Heart right ventricle (tissue), 16 donors: ENCODE measurements at regions not wholly inside any gene's neighbourhood (a gene's known extent, or its start where the extent isn't known, plus 50 kb on each side); places are given as distances from the start of the nearest gene placed in this dataset.

Experiments
- ATAC-seq, 8 donors: fragments of 200-7000 bp; cut with Tn5 transposase; one replicate each; pipeline ENCODE4 v1.9.1; 2020; ENCODE audit warnings: mild to moderate bottlenecking in 8 of 8, moderate library complexity in 8 of 8, moderate number of reproducible peaks in 1 of 8
- DNase-seq, 2 donors: peaks; one replicate each; pipeline ENCODE4 v3.0.0-alpha.2; 2020
- H3K27ac ChIP-seq, 10 donors: fragments of 200-600 bp; sonication (generic) in 2 of 10; one replicate each; pipeline versions ENCODE4 v1.5.0 to v1.8.0; 2020 to 2022; ENCODE audit warnings: mild to moderate bottlenecking in 3 of 10
- H3K27me3 ChIP-seq, 7 donors: fragments of 200-600 bp; one replicate each; pipeline ENCODE4 v1.8.0; 2021 to 2022; ENCODE audit warnings: mild to moderate bottlenecking in 2 of 7
- H3K36me3 ChIP-seq, 9 donors: fragments of 200-600 bp; sonication (generic) in 1 of 9; one replicate each; pipeline versions ENCODE4 v1.5.0 to v1.8.0; 2020 to 2022; ENCODE audit warnings: mild to moderate bottlenecking in 2 of 9
- H3K4me1 ChIP-seq, 9 donors: fragments of 200-600 bp; sonication (generic) in 1 of 9; one replicate each; pipeline versions ENCODE4 v1.5.0 to v1.8.0; 2020 to 2022; ENCODE audit warnings: mild to moderate bottlenecking in 4 of 9
- H3K4me3 ChIP-seq, 10 donors: fragments of 200-600 bp; sonication (generic) in 2 of 10; one replicate each; pipeline versions ENCODE4 v1.5.0 to v1.8.0; 2020 to 2022; ENCODE audit warnings: mild to moderate bottlenecking in 7 of 10, moderate library complexity in 2 of 10
- H3K9me3 ChIP-seq, 11 donors: fragments of 200-600 bp in 10 of 11; sonication (generic) in 2 of 11; one replicate each; pipeline versions ENCODE4 v1.5.0 to v1.8.0; 2013 to 2022; ENCODE audit warnings: mild to moderate bottlenecking in 2 of 11, control low read depth in 1 of 11, moderate library complexity in 1 of 11
- WGBS, 2 donors: extraction: QIAGEN DNeasy Blood & Tissue Kit; methylation state at CpG; one replicate each; pipeline ENCODE4 v1.1.7; 2013; ENCODE audit warnings: inconsistent platforms in 1 of 2; 5-methylcytosine and 5-hydroxymethylcytosine counted together
- intact Hi-C, 10 donors: fragments of 100-400 bp; cut with DNase I; formaldehyde crosslinking; loops; one replicate each; pipeline versions ENCODE4 v1.11.1 to v1.14.2; 2022
- TF ChIP-seq, protein P1 (sequence below), 9 donors: fragments of 200-600 bp; sonication (generic) in 2 of 9; IDR thresholded peaks; one replicate each; pipeline versions ENCODE4 v1.5.0 to v1.8.0; 2021 to 2022; ENCODE audit warnings: antibody characterized with exemption in 9 of 9, mild to moderate bottlenecking in 5 of 9, moderate library complexity in 1 of 9
- donor health status: Arrhythmogenic right ventricular cardiomyopathy.
- donor health status: ischemic (EF 13 %, LVEDD 7.1; RV severe dilation, severe dysfunction).
- donor health status: healthy with polysubstance abuse.
- donor health status: DM: no; HTN: yes; CAD: no.
- donor health status: DM: no; HTN: no; CAD: no.
- donor health status: ischemic (EF 25% LVEDD 6.9; RV normal size, moderate dysfunction).
- donor health status: ischemic (EF 25% LVEDD 5.7; RV mildly dilated, moderate dysfunction).
- donor health status: healthy.
- donor health status: DM: yes; HTN: yes; CAD: no.
- donor health status: Ischemic cardiomyopathy.
- donor health status: ischemic (EF 35%, LVEDD 5.7; RV mildly dilated, moderate dysfunction).
- donor health status: nonischemic (EF 11% LVEDD 7.7; RV severe dilation, severe dysfunction).
- donor health status: DM: yes; HTN: yes; CAD: no.
- donor health status: PGD.
- donor health status: ischemic (EF 29% LVEDD 5.4; RV normal size, mild dysfunction).
- donor health status: nonischemic (EF 23%, LVEDD 6.1; RV moderate dilation, normal function).

DNA sequence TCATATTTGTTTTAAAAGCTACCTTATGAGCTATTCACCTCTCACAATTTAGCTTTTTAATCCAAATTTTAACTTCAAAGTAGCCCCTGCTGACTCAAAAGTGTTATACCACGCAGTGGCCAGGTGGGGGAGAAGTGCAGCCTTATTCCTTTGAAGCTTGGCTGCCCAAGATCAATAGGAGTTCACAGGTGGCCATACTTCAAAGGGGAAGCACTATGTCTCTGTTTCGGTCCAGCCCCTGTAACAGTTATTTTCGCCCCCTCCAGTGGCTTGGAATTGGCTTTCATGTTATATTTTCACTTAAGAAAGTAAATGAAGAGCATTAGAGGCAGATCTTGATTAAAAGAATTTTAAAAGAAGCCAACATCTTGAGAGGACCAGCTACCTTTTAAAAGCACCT lies 608.4 kb downstream of the EPHA7 start:
- H3K36me3 ChIP-seq = no peaks in the 10 kb centered on the region
- no peaks in the 10 kb centered on the region for H3K4me1 ChIP-seq
- H3K4me3 ChIP-seq = no peak overlapping the region
- DNase-seq = no peak
- no peak overlapping the region for H3K27ac ChIP-seq
- peaks cover 0 to 2% (median 0%) of the 10 kb centered on the region in 11 donors for H3K9me3 ChIP-seq
- intact Hi-C loops = loop anchor here in 2 of 10 donors (5.0 to 10.0 kb wide), 2 partner anchors 611 to 614 kb away; no protein-coding TSS in a partner anchor
- 14 to 25% methylated on average over 3 of the region's 3 CpGs for WGBS, 2 donors
- TF ChIP-seq, protein P1, sequence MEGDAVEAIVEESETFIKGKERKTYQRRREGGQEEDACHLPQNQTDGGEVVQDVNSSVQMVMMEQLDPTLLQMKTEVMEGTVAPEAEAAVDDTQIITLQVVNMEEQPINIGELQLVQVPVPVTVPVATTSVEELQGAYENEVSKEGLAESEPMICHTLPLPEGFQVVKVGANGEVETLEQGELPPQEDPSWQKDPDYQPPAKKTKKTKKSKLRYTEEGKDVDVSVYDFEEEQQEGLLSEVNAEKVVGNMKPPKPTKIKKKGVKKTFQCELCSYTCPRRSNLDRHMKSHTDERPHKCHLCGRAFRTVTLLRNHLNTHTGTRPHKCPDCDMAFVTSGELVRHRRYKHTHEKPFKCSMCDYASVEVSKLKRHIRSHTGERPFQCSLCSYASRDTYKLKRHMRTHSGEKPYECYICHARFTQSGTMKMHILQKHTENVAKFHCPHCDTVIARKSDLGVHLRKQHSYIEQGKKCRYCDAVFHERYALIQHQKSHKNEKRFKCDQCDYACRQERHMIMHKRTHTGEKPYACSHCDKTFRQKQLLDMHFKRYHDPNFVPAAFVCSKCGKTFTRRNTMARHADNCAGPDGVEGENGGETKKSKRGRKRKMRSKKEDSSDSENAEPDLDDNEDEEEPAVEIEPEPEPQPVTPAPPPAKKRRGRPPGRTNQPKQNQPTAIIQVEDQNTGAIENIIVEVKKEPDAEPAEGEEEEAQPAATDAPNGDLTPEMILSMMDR (IDR thresholded peaks at IDR 0.05) = peak in 7 of 9 donors; percentile 31 to 53 (median 44)
- no peak for ATAC-seq
- H3K27me3 ChIP-seq = no peaks in the 10 kb centered on the region

- Histone ChIP-seq H3K27ac (no peak overlapping the region), H3K9me3 (no peaks in the 10 kb centered on the region), H3K27me3 (no peaks in the 10 kb centered on the region), H3K4me1 (no peaks in the 10 kb centered on the region), H3K4me3 (no peak overlapping the region), H3K36me3 (no peaks in the 10 kb centered on the region)
- intact Hi-C loops = no loop called here
- DNase-seq = no peak
- ATAC-seq = no peak
- WGBS, 2 donors = 68 to 75% methylated on average over 2 of the region's 2 CpGs
- TF ChIP-seq, protein P1 (IDR thresholded peaks at IDR 0.05) = no peak
Observed at GRCh38 chr6:92806254-92806653, 613.1 kb downstream of the EPHA7 start.

DNA sequence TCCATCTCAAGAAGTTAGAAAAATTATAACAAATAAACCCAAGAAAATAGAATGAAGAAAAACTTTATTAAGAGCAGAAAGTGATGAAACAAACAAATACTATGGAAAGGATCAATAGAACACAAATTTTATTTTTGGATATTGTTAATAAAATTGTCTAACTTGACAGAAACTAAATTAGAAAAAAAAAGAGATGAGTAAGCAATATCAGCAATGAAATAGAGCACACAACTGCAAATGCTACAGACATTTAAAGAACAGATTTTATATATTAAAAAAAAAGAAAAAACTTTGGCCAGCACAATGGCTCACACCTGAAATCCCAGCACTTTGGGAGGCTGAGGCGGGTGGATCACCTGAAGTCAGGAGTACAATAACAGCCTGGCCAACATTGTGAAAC lies 628.0 kb downstream of the EPHA7 start:
- Histone ChIP-seq H3K27me3 (no peaks in the 10 kb centered on the region), H3K4me3 (no peak overlapping the region), H3K4me1 (no peaks in the 10 kb centered on the region), H3K36me3 (no peaks in the 10 kb centered on the region), H3K9me3 (peaks cover 0 to 4% (median 0%) of the 10 kb centered on the region in 11 donors), H3K27ac (no peak overlapping the region)
- intact Hi-C loops = no loop called here
- TF ChIP-seq, protein P1 (IDR thresholded peaks at IDR 0.05) = no peak
- ATAC-seq (no peak), DNase-seq (no peak)
- 94 to 97% methylated on average over 1 of the region's 1 CpG for WGBS, 2 donors

GRCh38 chr6:92790381-92790780 lies 629.0 kb downstream of the EPHA7 start:
- ATAC-seq = no peak
- WGBS, 2 donors = 64 to 65% methylated on average over 3 of the region's 3 CpGs

More at GRCh38 chr6:92790381-92790780, 629.0 kb downstream of the EPHA7 start:
- DNase-seq = no peak
- Histone ChIP-seq H3K4me1 (no peaks in the 10 kb centered on the region), H3K27me3 (no peaks in the 10 kb centered on the region), H3K4me3 (no peak overlapping the region), H3K36me3 (no peaks in the 10 kb centered on the region), H3K27ac (no peak overlapping the region), H3K9me3 (peaks cover 0 to 4% (median 0%) of the 10 kb centered on the region in 11 donors)
- intact Hi-C loops = no loop called here
- TF ChIP-seq, protein P1 (IDR thresholded peaks at IDR 0.05) = no peak
